CD4-positive, alpha-beta T cell (primary cell): ENCODE measurements at regions not wholly inside any gene's neighbourhood (a gene's known extent, or its start where the extent isn't known, plus 50 kb on each side); places are given as distances from the start of the nearest gene placed in this dataset.

Source experiments
- ATAC-seq: fragments of 200-7000 bp; cut with Tn5 transposase; one replicate; pipeline ENCODE4 v1.10.0; 2022; ENCODE audit warnings: mild to moderate bottlenecking; ENCODE audit not compliant: poor library complexity
- CTCF ChIA-PET: fragments of 350-600 bp; sonication (Branson Sonifier 250); formaldehyde crosslinking; loops from one replicate; lab custom pipeline; 2021; ENCODE audit warnings: antibody characterized with exemption, inconsistent platforms; lab: Charles Lee
- POLR2A ChIA-PET: fragments of 350-600 bp; sonication (Branson Sonifier 250); formaldehyde crosslinking; loops from one replicate; lab custom pipeline; 2021; ENCODE audit warnings: antibody characterized with exemption, inconsistent platforms; lab: Charles Lee
- DNase-seq, 14 experiments: peaks; one replicate each; pipeline ENCODE4 v3.0.0-alpha.2; 2013 to 2020; ENCODE audit warnings: mixed read lengths in 2 of 14
- H3K27ac ChIP-seq, 2 donors: one replicate each; pipeline versions ENCODE4 v1.5.1 to v1.7.0; 2013; ENCODE audit warnings: low read length in 2 of 2, low read depth in 1 of 2, mild to moderate bottlenecking in 1 of 2
- H3K27me3 ChIP-seq, 2 experiments: 1 replicate in 1 of 2; 2 replicates in 1 of 2; pipeline versions ENCODE4 v1.6.1 to v1.7.0; 2013; ENCODE audit warnings: low read length in 2 of 2, control low read depth in 1 of 2, mild to moderate bottlenecking in 1 of 2, moderate library complexity in 1 of 2; ENCODE audit not compliant: insufficient read depth in 2 of 2, control insufficient read depth in 1 of 2
- H3K36me3 ChIP-seq: one replicate; pipeline ENCODE4 v1.6.1; 2013; ENCODE audit warnings: low read length, control low read depth; ENCODE audit not compliant: insufficient read depth
- H3K4me1 ChIP-seq: one replicate; pipeline ENCODE4 v1.6.1; 2013; ENCODE audit warnings: low read length, control low read depth; ENCODE audit not compliant: insufficient read depth
- H3K4me3 ChIP-seq: one replicate; pipeline ENCODE4 v1.5.1; 2013; ENCODE audit warnings: mild to moderate bottlenecking, low read length, moderate library complexity
- H3K9me3 ChIP-seq, 2 experiments: 1 replicate in 1 of 2; 2 replicates in 1 of 2; pipeline versions ENCODE4 v1.6.1 to v1.7.0; 2013; ENCODE audit warnings: low read length in 2 of 2, mild to moderate bottlenecking in 2 of 2, control low read depth in 1 of 2, moderate library complexity in 1 of 2; ENCODE audit not compliant: control insufficient read depth in 1 of 2, insufficient read depth in 1 of 2
- H3K27ac Mint-ChIP-seq: one replicate; pipeline ENCODE4 v1.8.0; 2020; ENCODE audit warnings: mixed read lengths
- H3K27me3 Mint-ChIP-seq: one replicate; pipeline ENCODE4 v1.8.0; 2021; ENCODE audit warnings: mixed read lengths
- H3K36me3 Mint-ChIP-seq: one replicate; pipeline ENCODE4 v1.8.0; 2021; ENCODE audit warnings: low read depth, mixed read lengths
- H3K4me1 Mint-ChIP-seq: one replicate; pipeline ENCODE4 v1.8.0; 2021; ENCODE audit warnings: low read depth, mixed read lengths
- H3K4me3 Mint-ChIP-seq: one replicate; pipeline ENCODE4 v1.8.0; 2020; ENCODE audit warnings: mild to moderate bottlenecking, mixed read lengths
- H3K9me3 Mint-ChIP-seq: one replicate; pipeline ENCODE4 v1.8.0; 2020; ENCODE audit warnings: mixed read lengths
- CTCF ChIP-seq: fragments of 200-600 bp; IDR thresholded peaks from one replicate; pipeline ENCODE4 v1.8.0; 2022; ENCODE audit warnings: antibody characterized with exemption, mild to moderate bottlenecking
- intact Hi-C, 2 experiments: fragments of 100-400 bp; cut with DNase I in 1 of 2; cut with micrococcal nuclease in 1 of 2; formaldehyde crosslinking; loops; one replicate each; pipeline versions ENCODE4 v1.15.1 to v1.9.0; 2023 to 2025; cut with DNase I, micrococcal nuclease

- Mint-ChIP-seq H3K9me3 (no peaks in the 10 kb centered on the region), H3K4me1 (no peaks in the 10 kb centered on the region), H3K27ac (no peak overlapping the region), H3K27me3 (no peaks in the 10 kb centered on the region), H3K4me3 (no peak overlapping the region), H3K36me3 (no peaks in the 10 kb centered on the region)
- no peak for ATAC-seq
- H3K4me1 ChIP-seq = no peaks in the 10 kb centered on the region
- POLR2A ChIA-PET = no interaction called here
- H3K9me3 ChIP-seq = no peaks in the 10 kb centered on the region
- H3K27ac ChIP-seq = no peak overlapping the region
- intact Hi-C loops = no loop called here
- no peak for DNase-seq
- H3K27me3 ChIP-seq = no peaks in the 10 kb centered on the region
- TF ChIP-seq CTCF = no peak
- CTCF ChIA-PET = no interaction called here
- no peak overlapping the region for H3K4me3 ChIP-seq
- H3K36me3 ChIP-seq = no peaks in the 10 kb centered on the region
Observed at GRCh38 chr2:105607920-105608504, 136.7 kb upstream of the NCK2 start.

GRCh38 chr2:105606081-105606480, 138.6 kb upstream of the NCK2 start:
- ATAC-seq (no peak), DNase-seq (no peak)
- H3K36me3 ChIP-seq = no peaks in the 10 kb centered on the region
- H3K27me3 Mint-ChIP-seq = no peaks in the 10 kb centered on the region
- H3K4me1 Mint-ChIP-seq = no peaks in the 10 kb centered on the region
- H3K27ac ChIP-seq = no peak overlapping the region
- no peaks in the 10 kb centered on the region for H3K9me3 Mint-ChIP-seq
- CTCF ChIA-PET = interaction anchor here (0.7 kb wide), 1 partner anchor 69 kb away, joined by 4 read pairs; no protein-coding TSS in a partner anchor
- H3K9me3 ChIP-seq = no peaks in the 10 kb centered on the region
- H3K36me3 Mint-ChIP-seq = no peaks in the 10 kb centered on the region
- no peak overlapping the region for H3K4me3 ChIP-seq
- TF ChIP-seq CTCF = no peak
- H3K4me1 ChIP-seq = no peaks in the 10 kb centered on the region
- no peaks in the 10 kb centered on the region for H3K27me3 ChIP-seq
- H3K4me3 Mint-ChIP-seq = no peak overlapping the region
- intact Hi-C loops = no loop called here
- POLR2A ChIA-PET = no interaction called here
- H3K27ac Mint-ChIP-seq = no peak overlapping the region

- TF ChIP-seq CTCF = no peak
- POLR2A ChIA-PET = no interaction called here
- no peaks in the 10 kb centered on the region for H3K4me1 Mint-ChIP-seq
- H3K27ac Mint-ChIP-seq = no peak overlapping the region
- H3K36me3 ChIP-seq = no peaks in the 10 kb centered on the region
- no peak for ATAC-seq
- no peaks in the 10 kb centered on the region for H3K27me3 Mint-ChIP-seq
- no peak overlapping the region for H3K4me3 ChIP-seq
- H3K4me1 ChIP-seq = no peaks in the 10 kb centered on the region
- no peak overlapping the region for H3K4me3 Mint-ChIP-seq
- intact Hi-C loops = no loop called here
- H3K9me3 ChIP-seq = no peaks in the 10 kb centered on the region
- H3K36me3 Mint-ChIP-seq = no peaks in the 10 kb centered on the region
- no peak for DNase-seq
- no peaks in the 10 kb centered on the region for H3K9me3 Mint-ChIP-seq
- CTCF ChIA-PET = no interaction called here
- no peaks in the 10 kb centered on the region for H3K27me3 ChIP-seq
- no peak overlapping the region for H3K27ac ChIP-seq
Observed at GRCh38 chr2:105604938-105605337, 139.8 kb upstream of the NCK2 start.
